ENCODE measurements at regions not wholly inside any gene's neighbourhood (a gene's known extent, or its start where the extent isn't known, plus 50 kb on each side); places are given as distances from the start of the nearest gene placed in this dataset.

DNA sequence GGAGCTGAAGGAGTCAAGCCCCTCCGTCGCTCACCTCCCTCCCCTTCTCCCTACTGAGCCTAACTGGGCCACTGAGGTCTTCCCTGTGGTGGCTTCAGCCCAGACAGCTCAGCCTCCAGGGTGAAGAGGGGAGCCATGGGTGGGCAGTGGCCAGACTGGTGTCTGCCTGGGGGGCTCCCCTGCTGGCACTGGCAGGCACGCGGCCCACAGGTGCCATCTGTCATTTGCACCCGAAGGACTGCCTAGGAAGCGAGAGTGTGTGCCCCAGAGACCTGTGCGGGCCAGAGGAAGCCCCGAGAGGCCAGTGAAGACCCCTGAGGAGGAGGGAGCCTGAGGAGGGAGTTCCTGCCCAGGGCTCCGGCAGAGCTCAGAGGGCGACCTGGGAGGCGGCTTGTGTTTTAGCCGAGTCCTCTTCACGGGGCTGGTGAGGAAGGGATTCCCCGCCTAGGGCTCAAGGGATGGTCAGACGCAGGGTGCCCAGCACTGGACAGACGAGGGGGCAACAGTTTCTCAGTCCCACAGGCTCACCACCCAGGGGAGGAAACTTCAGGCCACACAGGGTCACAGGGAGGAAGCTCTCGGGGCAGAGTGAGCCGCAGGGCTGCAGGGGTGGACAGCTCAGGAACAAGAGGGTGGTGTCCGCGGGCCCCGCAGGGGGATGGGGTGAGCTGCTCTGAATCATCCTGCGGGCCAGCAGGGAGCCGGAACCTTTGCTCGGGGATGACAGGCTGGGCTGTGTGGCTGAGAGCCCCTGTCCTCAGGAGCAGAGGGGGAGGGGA is 76.2 kb upstream of the PPP2R2D start:
- no peak for ATAC-seq (ENCODE audit: poor library complexity)
- TF ChIP-seq, protein P1, sequence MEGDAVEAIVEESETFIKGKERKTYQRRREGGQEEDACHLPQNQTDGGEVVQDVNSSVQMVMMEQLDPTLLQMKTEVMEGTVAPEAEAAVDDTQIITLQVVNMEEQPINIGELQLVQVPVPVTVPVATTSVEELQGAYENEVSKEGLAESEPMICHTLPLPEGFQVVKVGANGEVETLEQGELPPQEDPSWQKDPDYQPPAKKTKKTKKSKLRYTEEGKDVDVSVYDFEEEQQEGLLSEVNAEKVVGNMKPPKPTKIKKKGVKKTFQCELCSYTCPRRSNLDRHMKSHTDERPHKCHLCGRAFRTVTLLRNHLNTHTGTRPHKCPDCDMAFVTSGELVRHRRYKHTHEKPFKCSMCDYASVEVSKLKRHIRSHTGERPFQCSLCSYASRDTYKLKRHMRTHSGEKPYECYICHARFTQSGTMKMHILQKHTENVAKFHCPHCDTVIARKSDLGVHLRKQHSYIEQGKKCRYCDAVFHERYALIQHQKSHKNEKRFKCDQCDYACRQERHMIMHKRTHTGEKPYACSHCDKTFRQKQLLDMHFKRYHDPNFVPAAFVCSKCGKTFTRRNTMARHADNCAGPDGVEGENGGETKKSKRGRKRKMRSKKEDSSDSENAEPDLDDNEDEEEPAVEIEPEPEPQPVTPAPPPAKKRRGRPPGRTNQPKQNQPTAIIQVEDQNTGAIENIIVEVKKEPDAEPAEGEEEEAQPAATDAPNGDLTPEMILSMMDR (IDR thresholded peaks at IDR 0.05), result no peak
- intact Hi-C loops (cut with DNase I, micrococcal nuclease), result no loop called here

DNA sequence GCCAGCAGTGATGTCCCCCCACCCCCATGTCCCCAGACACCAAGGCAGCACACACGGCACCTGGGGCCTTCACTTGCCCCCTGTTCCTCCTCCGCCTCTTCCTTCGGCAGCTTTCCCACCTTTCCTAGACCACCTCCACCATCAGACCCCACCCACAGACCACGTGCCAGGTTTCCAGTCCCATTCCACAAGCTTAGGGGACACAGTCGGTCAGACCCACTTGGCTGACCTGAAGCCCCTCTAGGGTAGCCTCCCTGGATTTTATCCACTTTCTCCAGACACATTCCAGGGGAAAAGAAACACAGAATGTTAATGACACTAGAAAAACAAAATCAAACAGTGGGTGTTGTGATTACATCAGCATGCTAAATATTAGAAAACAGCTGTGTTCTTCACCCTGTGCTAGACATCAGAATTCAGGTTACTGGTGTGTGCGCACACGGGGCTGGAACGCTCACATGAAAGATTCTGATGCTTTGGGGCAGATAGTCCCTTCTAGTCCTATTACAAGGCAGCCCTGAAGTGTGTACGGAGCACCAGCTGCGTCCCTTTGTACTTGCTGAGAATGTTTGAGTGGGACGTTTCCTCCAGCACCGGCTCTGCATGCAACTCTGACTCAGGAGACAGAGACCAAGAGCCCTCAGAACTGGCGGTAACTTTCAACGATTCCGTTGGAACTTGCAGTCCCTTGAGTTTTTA is 75.5 kb upstream of the PPP2R2D start:
- Histone ChIP-seq H3K4me1 (ENCODE audit: insufficient read depth, low read length) (no peaks in the 10 kb centered on the region), H3K9me3 (ENCODE audit: control insufficient read depth in 1 of 2, insufficient read depth in 1 of 2, low read length in 2 of 2) (peaks cover 0 to 8% of the 10 kb centered on the region in 2 experiments), H3K27ac (ENCODE audit: low read depth in 1 of 2, low read length in 2 of 2) (no peak overlapping the region), H3K4me3 (ENCODE audit: low read length) (no peak overlapping the region), H3K27me3 (ENCODE audit: control insufficient read depth in 1 of 2, insufficient read depth in 2 of 2, low read length in 2 of 2) (peaks cover 0 to 2% of the 10 kb centered on the region in 2 experiments), H3K36me3 (ENCODE audit: insufficient read depth, low read length) (no peaks in the 10 kb centered on the region)
- TF ChIP-seq, protein P1 (IDR thresholded peaks at IDR 0.05), result no peak
- Mint-ChIP-seq H3K27ac (no peak overlapping the region), H3K9me3 (peaks cover 2% of the 10 kb centered on the region), H3K27me3 (peaks cover 23% of the 10 kb centered on the region), H3K4me3 (no peak overlapping the region), H3K36me3 (ENCODE audit: low read depth) (no peaks in the 10 kb centered on the region), H3K4me1 (ENCODE audit: low read depth) (no peaks in the 10 kb centered on the region)
- CTCF ChIA-PET, result no interaction called here
- intact Hi-C loops (cut with DNase I, micrococcal nuclease), result no loop called here
- DNase-seq (no peak), ATAC-seq (ENCODE audit: poor library complexity) (no peak)
- POLR2A ChIA-PET, result no interaction called here

More for the DNA sequence above, 76.2 kb upstream of the PPP2R2D start:
- no peak overlapping the region for H3K4me3 Mint-ChIP-seq
- Histone ChIP-seq H3K36me3 (ENCODE audit: insufficient read depth, low read length) (no peaks in the 10 kb centered on the region), H3K9me3 (ENCODE audit: control insufficient read depth in 1 of 2, insufficient read depth in 1 of 2, low read length in 2 of 2) (peaks cover 0 to 7% of the 10 kb centered on the region in 2 experiments), H3K27me3 (ENCODE audit: control insufficient read depth in 1 of 2, insufficient read depth in 2 of 2, low read length in 2 of 2) (peaks cover 0 to 2% of the 10 kb centered on the region in 2 experiments), H3K27ac (ENCODE audit: low read depth in 1 of 2, low read length in 2 of 2) (no peak overlapping the region), H3K4me1 (ENCODE audit: insufficient read depth, low read length) (no peaks in the 10 kb centered on the region), H3K4me3 (ENCODE audit: low read length) (no peak overlapping the region)
- ChIA-PET CTCF (no interaction called here), POLR2A (no interaction called here)
- H3K4me1 Mint-ChIP-seq (ENCODE audit: low read depth), result no peaks in the 10 kb centered on the region
- peak in 1 of 14 experiments; percentile 30 for DNase-seq
- H3K27me3 Mint-ChIP-seq, result peaks cover 18% of the 10 kb centered on the region
- no peak overlapping the region for H3K27ac Mint-ChIP-seq
- H3K36me3 Mint-ChIP-seq (ENCODE audit: low read depth), result no peaks in the 10 kb centered on the region
- peaks cover 2% of the 10 kb centered on the region for H3K9me3 Mint-ChIP-seq

DNA sequence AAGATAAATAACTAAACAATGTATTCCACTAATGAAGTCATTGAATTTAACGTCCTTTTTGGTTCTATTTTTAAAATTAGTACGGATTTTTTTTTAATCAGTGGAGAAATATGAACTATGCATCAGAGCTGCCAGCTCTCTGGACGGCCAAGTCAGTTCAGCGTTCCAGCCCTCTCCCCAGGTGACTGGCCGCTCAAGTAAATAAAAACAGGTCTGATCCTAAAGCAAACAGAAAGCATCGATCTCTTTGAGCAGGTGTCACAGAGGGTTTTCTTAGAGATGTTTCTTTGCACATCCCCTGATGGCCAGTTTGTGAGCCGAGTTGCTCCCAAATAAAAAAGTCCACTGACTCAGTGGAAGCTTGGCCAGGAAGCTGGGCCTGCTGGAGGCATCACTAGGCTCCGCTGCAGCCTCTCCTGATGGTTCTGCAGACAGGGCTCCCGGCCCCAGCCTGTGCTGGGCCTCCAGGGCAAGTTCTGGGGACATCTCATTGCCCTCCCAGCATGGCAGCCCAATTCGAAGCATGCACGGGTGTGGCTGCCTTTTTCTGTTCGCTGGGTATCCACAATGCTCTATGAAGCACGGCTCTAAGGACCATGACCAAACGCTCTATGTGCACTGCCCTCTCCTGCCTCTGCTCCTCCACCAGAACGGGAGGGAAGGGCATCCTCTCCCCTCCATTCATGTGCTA is 74.7 kb upstream of the PPP2R2D start:
- intact Hi-C loops (cut with DNase I, micrococcal nuclease), result no loop called here
- Mint-ChIP-seq H3K27me3 (peaks cover 23% of the 10 kb centered on the region), H3K36me3 (ENCODE audit: low read depth) (no peaks in the 10 kb centered on the region), H3K27ac (no peak overlapping the region), H3K9me3 (peaks cover 2% of the 10 kb centered on the region), H3K4me3 (no peak overlapping the region), H3K4me1 (ENCODE audit: low read depth) (no peaks in the 10 kb centered on the region)
- Histone ChIP-seq H3K4me3 (ENCODE audit: low read length) (no peak overlapping the region), H3K9me3 (ENCODE audit: control insufficient read depth in 1 of 2, insufficient read depth in 1 of 2, low read length in 2 of 2) (peaks cover 0 to 17% of the 10 kb centered on the region in 2 experiments), H3K36me3 (ENCODE audit: insufficient read depth, low read length) (no peaks in the 10 kb centered on the region), H3K27ac (ENCODE audit: low read depth in 1 of 2, low read length in 2 of 2) (no peak overlapping the region), H3K27me3 (ENCODE audit: control insufficient read depth in 1 of 2, insufficient read depth in 2 of 2, low read length in 2 of 2) (peaks cover 0 to 2% of the 10 kb centered on the region in 2 experiments), H3K4me1 (ENCODE audit: insufficient read depth, low read length) (no peaks in the 10 kb centered on the region)
- TF ChIP-seq, protein P1 (IDR thresholded peaks at IDR 0.05), result no peak
- DNase-seq (peak in 1 of 14 experiments; percentile 12), ATAC-seq (ENCODE audit: poor library complexity) (no peak)
- ChIA-PET POLR2A (no interaction called here), CTCF (no interaction called here)
